NCI-H748 (cell line): ENCODE measurements at regions not wholly inside any gene's neighbourhood (a gene's known extent, or its start where the extent isn't known, plus 50 kb on each side); places are given as distances from the start of the nearest gene placed in this dataset.
A peak's percentile ranks its signal among the peaks of the same experiment; 100 is the strongest.

ENCODE experiments used
- DNase-seq: peaks from one replicate; lab custom pipeline; 2025; ENCODE audit not compliant: unreplicated experiment; lab: John Stamatoyannopoulos, UW

GRCh38 chr10:4131407-4132215 lies 346.6 kb upstream of the KLF6 start:
- DNase-seq, result no peak

GRCh38 chr10:4130685-4131084 lies 345.7 kb upstream of the KLF6 start:
- DNase-seq, result no peak

- DNase-seq, result no peak
Measured at GRCh38 chr10:4129866-4130477, 345.0 kb upstream of the KLF6 start.

- DNase-seq, result peak; percentile 66
Measured at GRCh38 chr10:4127518-4128315, 342.7 kb upstream of the KLF6 start.

GRCh38 chr10:4125776-4126175 lies 340.8 kb upstream of the KLF6 start:
- DNase-seq, result no peak

- DNase-seq, result no peak
Measured at GRCh38 chr10:4121502-4122380, 336.7 kb upstream of the KLF6 start.

GRCh38 chr10:4120096-4120853 lies 335.3 kb upstream of the KLF6 start:
- DNase-seq, result no peak

GRCh38 chr10:4119107-4119506 lies 334.1 kb upstream of the KLF6 start:
- DNase-seq, result no peak

- no peak for DNase-seq
Measured at GRCh38 chr10:4117604-4118003, 332.6 kb upstream of the KLF6 start.

- DNase-seq, result no peak
Measured at GRCh38 chr10:4111643-4112042, 326.6 kb upstream of the KLF6 start.

- DNase-seq, result no peak
Measured at GRCh38 chr10:4109469-4109868, 324.5 kb upstream of the KLF6 start.

- peak; percentile 60 for DNase-seq
Measured at GRCh38 chr10:4108693-4109092, 323.7 kb upstream of the KLF6 start.

GRCh38 chr10:4107285-4107851 lies 322.4 kb upstream of the KLF6 start:
- no peak for DNase-seq

- DNase-seq, result no peak
Measured at GRCh38 chr10:4103603-4104002, 318.6 kb upstream of the KLF6 start.

- no peak for DNase-seq
Measured at GRCh38 chr10:4102802-4103344, 317.9 kb upstream of the KLF6 start.

- no peak for DNase-seq
Measured at GRCh38 chr10:4101918-4102654, 317.1 kb upstream of the KLF6 start.

- DNase-seq, result no peak
Measured at GRCh38 chr10:4100380-4100779, 315.4 kb upstream of the KLF6 start.

GRCh38 chr10:4099202-4099601 lies 314.2 kb upstream of the KLF6 start:
- DNase-seq, result no peak
